Epithelial cell of proximal tubule (primary cell): ENCODE measurements at regions not wholly inside any gene's neighbourhood (a gene's known extent, or its start where the extent isn't known, plus 50 kb on each side); places are given as distances from the start of the nearest gene placed in this dataset.

Experiments used
- DNase-seq: peaks from one replicate; pipeline ENCODE4 v3.0.0-alpha.2; 2011; ENCODE audit warnings: low read depth
- H3K4me3 ChIP-seq: 2 replicates; pipeline ENCODE4 v1.5.1; 2011; ENCODE audit warnings: low read depth, mild to moderate bottlenecking, low read length
- CTCF ChIP-seq: conservative IDR thresholded peaks from 2 replicates; pipeline ENCODE4 v1.5.1; 2012; ENCODE audit warnings: low read depth, mild to moderate bottlenecking, low read length

DNA sequence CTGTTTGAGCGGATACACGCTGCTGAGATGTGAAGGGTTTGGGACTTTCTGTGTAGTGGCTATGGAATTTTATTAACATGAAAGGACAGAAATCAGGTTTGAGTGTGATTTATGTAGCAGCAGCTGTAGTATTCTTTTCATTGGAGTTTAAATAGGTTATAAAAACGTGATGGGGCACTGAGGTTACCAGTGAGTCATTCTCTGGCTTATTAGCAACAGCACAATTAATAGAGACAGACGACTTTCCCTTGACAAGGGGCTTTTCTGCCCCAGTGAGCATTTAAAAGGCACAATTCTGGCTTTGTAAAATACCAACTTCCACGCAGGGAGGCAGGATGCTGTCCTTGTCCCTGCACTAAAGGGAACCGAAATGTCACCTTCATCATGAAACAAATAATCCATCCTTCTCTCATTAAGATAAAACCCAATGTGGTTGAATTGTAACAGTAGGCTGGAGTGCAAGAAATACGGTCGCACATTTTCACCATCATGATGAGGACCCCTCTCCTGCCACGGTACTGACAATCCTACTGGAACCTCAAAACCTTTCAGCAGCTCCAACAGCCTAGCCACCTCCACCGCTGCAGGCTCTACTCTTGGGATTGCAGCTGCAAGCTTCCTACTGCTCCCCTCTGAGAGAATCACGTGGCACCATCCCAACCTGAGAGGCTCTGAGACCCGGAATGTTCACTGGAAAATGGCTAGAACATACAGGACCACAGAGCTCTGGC lies 293.9 kb downstream of the IRX1 start:
- DNase-seq = no peak
- TF ChIP-seq CTCF = no peak
- H3K4me3 ChIP-seq = no peak overlapping the region

- DNase-seq = no peak
- no peak for TF ChIP-seq CTCF
- H3K4me3 ChIP-seq = no peak overlapping the region
These were observed 295.5 kb downstream of the IRX1 start for GRCh38 chr5:3891113-3891512.

- DNase-seq = no peak
- H3K4me3 ChIP-seq = no peak overlapping the region
- no peak for TF ChIP-seq CTCF
These were observed 297.9 kb downstream of the IRX1 start for GRCh38 chr5:3893527-3893926.

DNA sequence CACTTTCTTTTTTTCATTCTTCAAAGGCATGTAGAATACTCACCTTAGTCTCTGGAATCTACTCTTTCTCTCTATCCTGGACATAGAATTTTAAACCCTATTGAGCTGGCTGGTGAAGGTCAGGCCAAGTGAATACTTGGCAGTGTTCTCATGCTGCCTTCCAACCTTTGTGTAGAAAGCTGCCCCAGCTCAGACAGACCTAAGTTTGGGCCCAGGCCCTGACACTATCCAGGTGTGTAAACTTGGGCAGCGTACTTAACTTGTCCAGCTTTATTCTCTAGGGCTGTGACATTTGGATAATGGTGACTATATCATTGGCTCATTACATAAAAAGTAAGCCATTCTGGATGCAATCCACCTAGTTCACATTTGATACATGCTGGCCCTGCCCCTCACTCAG lies 298.3 kb downstream of the IRX1 start:
- TF ChIP-seq CTCF = no peak
- no peak for DNase-seq
- H3K4me3 ChIP-seq = no peak overlapping the region

DNA sequence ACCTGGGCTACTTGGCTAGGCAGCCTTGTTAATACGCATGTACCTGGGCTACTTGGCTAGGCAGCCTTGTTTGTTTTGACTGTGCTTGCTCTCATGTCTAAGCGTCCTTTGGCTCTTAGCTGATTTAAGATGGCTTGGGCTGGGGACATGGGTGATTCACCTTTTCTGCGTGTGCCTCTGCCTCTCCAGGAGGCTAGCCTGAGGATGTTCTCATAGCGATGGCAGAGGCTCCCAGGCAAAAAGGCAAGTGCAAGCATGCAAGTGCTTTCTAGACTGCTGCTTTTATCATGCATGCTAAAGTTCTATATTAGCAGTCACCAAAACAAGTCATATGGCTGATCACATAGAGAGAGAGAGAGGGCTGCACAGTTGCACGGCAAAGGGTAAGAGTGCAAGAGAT lies 300.5 kb downstream of the IRX1 start:
- DNase-seq = no peak
- H3K4me3 ChIP-seq = no peak overlapping the region
- no peak for TF ChIP-seq CTCF

DNA sequence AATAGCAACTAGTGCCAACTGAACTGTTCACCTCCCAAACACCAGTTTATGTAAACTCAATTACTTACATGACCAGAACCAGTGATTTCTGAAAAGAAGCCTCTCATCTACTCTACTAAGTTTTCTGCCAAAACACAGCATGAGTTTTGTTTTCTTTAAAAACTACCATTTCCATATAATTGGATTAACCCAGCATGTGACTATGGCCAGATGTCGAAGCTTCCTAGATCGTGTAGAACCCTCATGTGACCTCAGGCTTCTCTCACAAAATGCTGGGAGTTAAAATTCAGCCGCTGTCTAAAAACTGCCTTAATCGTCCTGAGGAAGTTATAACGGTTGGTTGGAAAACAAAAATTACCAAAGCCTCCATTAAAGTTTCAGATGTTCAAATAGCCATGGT lies 303.5 kb downstream of the IRX1 start:
- no peak for DNase-seq
- no peak overlapping the region for H3K4me3 ChIP-seq
- TF ChIP-seq CTCF = no peak

- H3K4me3 ChIP-seq = no peak overlapping the region
- TF ChIP-seq CTCF = no peak
- no peak for DNase-seq
These were observed 309.0 kb downstream of the IRX1 start for GRCh38 chr5:3904584-3904983.
